ENCODE measurements at regions not wholly inside any gene's neighbourhood (a gene's known extent, or its start where the extent isn't known, plus 50 kb on each side); places are given as distances from the start of the nearest gene placed in this dataset.

- DNase-seq, result no peak
These were observed 685.4 kb downstream of the BRD1 start for GRCh38 chr22:49142296-49142695.

DNA sequence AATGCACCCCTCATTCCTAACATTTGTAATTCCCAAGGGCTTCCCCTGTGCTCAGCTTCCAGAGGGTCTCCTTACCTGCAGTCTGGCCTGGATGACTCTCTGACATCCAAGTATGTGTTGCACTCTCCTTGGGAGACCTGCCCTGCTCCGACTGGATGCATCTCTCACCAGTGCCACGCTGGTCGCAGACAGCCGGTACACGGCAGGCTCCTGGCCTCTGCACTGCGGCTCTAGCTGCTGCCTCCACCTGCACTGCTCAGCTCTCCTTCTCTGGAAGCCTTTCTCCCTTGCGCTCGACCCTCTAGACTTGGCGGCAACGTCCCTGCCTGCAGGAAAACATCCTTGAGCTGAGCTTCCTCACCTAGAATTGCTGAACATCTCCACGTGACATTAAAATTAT, 685.9 kb downstream of the BRD1 start:
- no peak for DNase-seq

DNA sequence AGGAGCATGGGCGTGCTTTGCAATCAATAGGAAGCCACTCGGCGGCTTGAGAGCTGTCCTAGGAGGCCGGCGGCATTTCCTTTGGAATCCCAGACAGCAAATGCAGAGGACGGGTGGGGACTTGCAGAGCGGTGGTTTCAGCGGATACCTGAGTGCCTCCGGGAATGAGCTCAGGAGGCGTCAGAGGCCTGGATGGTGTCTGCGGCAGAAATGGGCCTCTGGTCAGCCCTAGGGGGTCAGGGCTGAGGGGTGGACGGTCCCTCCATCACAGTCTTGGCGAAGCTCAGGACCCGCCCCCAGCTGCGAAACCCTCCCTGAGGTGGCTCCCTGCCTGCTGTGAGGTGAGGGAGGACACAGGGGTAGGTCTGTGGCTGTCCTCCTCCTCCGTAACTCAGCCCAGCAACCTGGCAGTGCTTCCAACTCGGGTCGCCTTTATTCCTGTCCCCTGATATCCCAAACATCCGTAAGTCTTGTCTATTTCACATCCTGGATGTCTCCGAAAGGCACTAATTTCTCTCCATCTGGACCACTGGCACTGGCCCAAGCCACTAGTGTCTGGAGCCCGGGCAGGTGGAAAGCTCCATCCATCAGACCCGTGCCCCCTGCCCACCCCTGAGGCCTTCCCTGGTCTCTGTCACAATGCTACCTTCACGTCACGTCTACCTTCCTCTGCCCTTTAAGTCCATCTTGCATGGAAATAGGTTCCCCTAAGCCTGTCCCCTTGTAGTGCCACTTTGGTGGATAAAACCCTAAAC, 686.6 kb downstream of the BRD1 start:
- DNase-seq, result no peak

DNA sequence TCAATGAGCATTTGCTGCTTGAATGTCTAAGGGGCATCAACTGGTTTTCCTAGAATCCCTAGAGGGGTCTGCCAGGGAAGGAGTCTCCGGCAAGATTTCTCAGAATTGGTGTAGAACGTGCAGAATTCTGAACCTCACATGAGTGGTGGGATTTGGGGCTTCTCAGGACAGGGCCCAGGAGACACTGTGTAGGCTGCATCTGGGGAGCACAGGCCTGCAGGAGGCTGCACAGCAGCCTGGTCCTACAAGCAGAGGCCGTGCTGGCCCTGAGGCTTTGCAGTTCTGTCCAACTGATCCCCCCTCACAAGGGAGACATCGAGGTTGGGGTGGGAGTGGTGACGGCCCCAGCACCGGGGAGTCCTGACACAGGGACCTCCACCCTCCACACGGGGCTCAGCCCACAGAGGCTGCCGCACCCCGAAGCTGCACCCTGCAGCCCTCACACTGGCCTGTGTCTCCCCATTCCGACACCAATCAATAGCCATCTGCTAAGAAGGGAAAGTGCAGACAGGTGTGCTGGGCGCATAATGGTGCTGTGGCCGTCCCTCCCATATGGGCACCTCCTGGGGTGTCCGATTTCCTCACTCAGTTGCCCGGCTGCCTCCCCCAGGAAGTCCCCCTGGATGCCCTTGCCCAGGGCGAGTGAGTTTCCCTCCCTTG, 688.1 kb downstream of the BRD1 start:
- DNase-seq, result no peak

GRCh38 chr22:49138250-49138790, 689.4 kb downstream of the BRD1 start:
- no peak for DNase-seq

- no peak for DNase-seq
These were observed 690.4 kb downstream of the BRD1 start for GRCh38 chr22:49137206-49137840.

GRCh38 chr22:49136816-49137180, 690.9 kb downstream of the BRD1 start:
- DNase-seq, result no peak

DNA sequence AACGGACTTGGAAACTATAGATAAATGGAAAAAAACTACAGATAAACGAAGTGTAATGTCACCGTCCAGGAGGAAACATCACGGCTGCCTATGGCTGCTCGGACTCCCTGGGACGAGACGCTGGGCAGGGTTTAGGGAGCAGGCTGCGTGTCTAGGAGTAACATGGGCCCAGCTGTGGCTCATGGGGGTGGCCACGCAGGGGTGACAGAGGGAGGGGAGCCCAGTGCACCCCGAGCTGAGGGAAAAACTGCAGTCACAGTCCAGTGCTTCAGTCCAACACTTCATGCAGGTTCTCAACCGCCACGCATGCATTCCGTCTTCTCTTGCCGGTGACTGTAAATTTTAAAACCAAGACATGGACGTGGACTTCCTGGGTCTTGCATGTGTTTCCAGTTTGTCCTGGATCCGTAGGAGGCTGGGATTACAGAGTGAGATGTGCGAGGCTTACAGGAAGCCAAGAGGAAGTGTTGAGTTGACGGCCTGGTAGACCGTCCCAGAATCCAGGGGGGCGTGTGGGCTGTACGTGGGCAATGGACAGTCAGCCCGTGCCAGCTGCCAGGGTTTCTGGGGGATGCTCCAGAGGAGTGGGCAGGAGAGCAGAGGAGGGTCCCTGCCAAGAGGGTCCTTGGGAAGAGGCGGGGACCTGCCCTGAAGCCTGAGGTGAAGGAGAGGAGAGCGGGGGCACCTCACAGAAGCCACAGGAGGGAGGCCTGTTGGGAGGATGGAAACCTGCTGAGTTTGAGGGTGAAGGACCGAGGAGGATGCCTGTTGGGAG, 691.4 kb downstream of the BRD1 start:
- no peak for DNase-seq

DNA sequence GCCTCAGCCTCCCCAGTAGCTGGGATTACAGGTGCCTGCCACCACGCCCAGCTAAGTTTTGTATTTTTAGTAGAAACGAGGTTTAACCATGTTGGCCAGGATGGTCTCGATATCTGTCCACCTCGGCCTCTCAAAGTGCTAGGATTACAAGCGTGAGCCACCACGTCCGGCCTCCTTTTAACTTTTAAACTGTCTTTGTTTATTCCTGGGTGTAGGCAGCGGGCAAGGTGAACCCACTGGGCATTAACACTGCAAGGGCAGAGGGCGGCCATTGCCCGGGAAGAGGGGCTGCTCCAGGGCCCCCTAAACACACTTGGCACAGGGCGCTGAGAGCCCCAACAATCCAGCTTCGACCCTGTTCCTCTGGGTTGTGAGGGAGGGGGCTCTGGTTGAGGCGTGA, 693.6 kb downstream of the BRD1 start:
- DNase-seq, result no peak

GRCh38 chr22:49133541-49133940, 694.1 kb downstream of the BRD1 start:
- no peak for DNase-seq

GRCh38 chr22:49132009-49132408, 695.7 kb downstream of the BRD1 start:
- no peak for DNase-seq

GRCh38 chr22:49129736-49130135, 697.9 kb downstream of the BRD1 start:
- no peak for DNase-seq

- DNase-seq, result no peak
These were observed 698.8 kb downstream of the BRD1 start for GRCh38 chr22:49128874-49129273.

DNA sequence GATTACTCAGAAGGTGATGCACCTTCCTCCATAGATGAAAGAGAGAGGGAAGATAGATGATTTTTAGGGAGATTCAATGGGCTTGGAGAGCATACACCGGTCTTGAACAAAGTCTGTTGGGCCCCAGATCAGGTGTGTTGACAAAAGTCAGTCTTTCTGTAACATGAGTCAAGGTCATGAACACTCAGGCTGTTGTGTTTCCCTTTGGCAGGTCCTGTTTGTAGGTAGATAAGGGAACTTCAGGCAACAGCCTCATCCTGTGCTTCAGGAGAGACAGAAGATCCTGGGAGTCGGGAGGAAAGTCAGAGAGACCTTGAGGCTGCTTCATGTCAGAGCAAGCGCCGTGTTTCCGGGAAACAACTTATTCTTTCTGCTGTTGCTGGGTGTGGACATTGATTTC, 703.1 kb downstream of the BRD1 start:
- no peak for DNase-seq

GRCh38 chr22:49123621-49124192, 704.0 kb downstream of the BRD1 start:
- no peak for DNase-seq

DNA sequence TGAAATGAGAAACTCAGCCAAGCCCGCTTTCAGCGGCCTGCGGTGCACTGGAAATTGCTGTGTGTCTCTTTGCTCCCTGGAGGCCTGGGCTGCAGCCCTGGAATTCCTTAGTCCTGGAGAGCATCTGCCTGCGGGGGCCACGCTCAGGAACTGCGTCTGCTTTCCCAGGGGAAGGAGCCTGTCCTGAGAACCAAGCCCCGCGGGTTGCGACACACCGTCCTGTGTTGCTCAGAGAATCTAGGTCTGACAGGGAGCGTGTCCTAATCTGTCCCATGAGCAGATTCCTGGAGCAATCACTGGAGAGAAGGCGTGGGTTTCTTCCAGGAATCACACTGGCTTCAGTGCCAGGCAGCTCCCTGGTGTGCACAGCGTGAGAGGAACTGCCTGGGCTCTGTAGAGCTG, 708.1 kb downstream of the BRD1 start:
- DNase-seq, result no peak

DNA sequence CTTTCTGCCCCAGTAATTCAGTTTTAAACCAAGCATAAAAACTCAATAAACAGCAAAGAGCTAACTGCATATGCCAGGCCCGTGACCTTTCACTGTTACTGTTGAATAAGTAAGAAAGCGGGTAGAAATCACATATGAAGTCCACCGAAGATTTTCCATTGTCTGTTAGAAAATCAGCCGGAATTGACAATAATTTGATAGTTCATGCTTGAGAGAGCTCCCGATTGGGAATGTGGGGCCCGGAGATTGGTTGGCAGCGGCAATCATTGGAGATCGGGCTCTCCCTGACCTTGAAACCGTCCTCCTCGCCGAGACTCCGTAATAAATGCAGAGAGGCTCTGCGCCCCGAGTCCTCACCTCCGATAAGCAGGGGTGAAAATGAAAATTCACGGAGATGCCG, 709.6 kb downstream of the BRD1 start:
- no peak for DNase-seq

- no peak for DNase-seq
These were observed 710.2 kb downstream of the BRD1 start for GRCh38 chr22:49117486-49117885.

DNA sequence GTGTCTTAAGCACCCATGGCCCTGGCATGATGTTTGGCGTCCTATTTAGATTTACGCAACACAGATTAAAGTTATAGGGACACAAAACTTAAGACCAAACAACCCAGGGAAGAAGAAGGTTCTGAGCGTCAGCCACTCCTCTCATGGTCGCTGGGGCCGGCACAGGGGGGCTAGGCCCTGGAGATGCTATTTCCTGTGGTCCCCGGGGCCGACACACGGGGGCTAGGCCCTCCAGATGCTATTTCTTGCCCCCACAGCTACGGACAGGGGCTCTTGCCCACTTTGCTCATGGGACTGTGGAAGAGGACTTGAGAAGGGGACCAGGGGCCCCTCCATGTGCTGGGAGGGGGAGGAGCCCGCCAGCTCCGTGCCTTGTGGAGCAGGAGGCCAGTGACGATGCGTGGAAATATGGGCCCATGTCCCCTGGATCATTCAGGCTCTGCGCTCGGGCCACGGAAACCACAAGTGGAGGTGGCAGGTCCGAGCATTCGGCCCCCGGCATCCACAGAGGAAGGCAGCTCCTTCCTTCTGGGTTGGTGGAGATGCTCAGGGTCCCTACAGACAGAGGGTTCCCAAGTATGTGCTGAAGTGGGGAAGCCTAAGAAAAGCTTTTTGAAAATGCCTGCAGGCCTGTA, 711.1 kb downstream of the BRD1 start:
- DNase-seq, result no peak

DNA sequence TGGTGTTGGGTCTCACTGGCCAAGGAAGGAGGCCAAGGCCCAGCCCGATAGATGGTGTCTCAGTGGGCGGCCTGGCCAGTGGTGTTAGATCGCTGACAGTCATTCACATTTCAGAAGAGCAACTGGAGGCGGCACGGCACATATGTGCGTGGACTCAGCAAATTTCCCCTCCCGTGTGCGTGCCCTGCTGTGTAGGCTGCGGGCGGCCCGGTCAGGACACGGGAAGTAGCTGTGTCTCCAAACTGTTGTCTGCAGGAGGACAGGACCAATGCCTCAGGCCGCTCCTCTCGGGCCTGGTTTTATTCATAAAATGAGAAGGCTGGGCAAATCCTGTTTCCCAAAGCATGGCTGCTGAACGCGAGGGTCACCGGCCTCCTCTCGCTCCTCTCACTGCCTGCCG, 711.7 kb downstream of the BRD1 start:
- no peak for DNase-seq

- no peak for DNase-seq
These were observed 712.5 kb downstream of the BRD1 start for GRCh38 chr22:49115197-49115596.

- no peak for DNase-seq
These were observed 713.9 kb downstream of the BRD1 start for GRCh38 chr22:49113758-49114157.
